NOMO-1 treated with DMSO at 0.1 percent for 48 hours (cell line): ENCODE measurements at regions not wholly inside any gene's neighbourhood (a gene's known extent, or its start where the extent isn't known, plus 50 kb on each side); places are given as distances from the start of the nearest gene placed in this dataset.

Experiments used
- DNase-seq: peaks from one replicate; lab custom pipeline; 2025; ENCODE audit not compliant: unreplicated experiment; lab: John Stamatoyannopoulos, UW

GRCh38 chr1:168782559-168783116, 53.6 kb upstream of the DPT start:
- DNase-seq = no peak

GRCh38 chr1:168783458-168784210, 54.6 kb upstream of the DPT start:
- DNase-seq = no peak

- DNase-seq = no peak
These were observed 57.7 kb upstream of the DPT start for GRCh38 chr1:168786476-168787330.

GRCh38 chr1:168788258-168788657, 59.3 kb upstream of the DPT start:
- DNase-seq = no peak

- DNase-seq = no peak
These were observed 60.5 kb upstream of the DPT start for GRCh38 chr1:168789501-168789900.

GRCh38 chr1:168792142-168792541, 63.1 kb upstream of the DPT start:
- no peak for DNase-seq

GRCh38 chr1:168792592-168793125, 63.7 kb upstream of the DPT start:
- no peak for DNase-seq

- DNase-seq = no peak
These were observed 65.1 kb upstream of the DPT start for GRCh38 chr1:168794057-168794456.

- DNase-seq = no peak
These were observed 66.7 kb upstream of the DPT start for GRCh38 chr1:168795681-168796080.

- no peak for DNase-seq
These were observed 71.1 kb upstream of the DPT start for GRCh38 chr1:168799927-168800605.

- DNase-seq = no peak
These were observed 72.2 kb upstream of the DPT start for GRCh38 chr1:168801032-168801745.

GRCh38 chr1:168803806-168804510, 75.0 kb upstream of the DPT start:
- no peak for DNase-seq

- DNase-seq = no peak
These were observed 77.9 kb upstream of the DPT start for GRCh38 chr1:168806952-168807351.

GRCh38 chr1:168811176-168811575, 82.2 kb upstream of the DPT start:
- no peak for DNase-seq

GRCh38 chr1:168819668-168820067, 90.7 kb upstream of the DPT start:
- no peak for DNase-seq

GRCh38 chr1:168821434-168821833, 92.4 kb upstream of the DPT start:
- DNase-seq = no peak

GRCh38 chr1:168822911-168823310, 93.9 kb upstream of the DPT start:
- DNase-seq = no peak

GRCh38 chr1:168823988-168824387, 95.0 kb upstream of the DPT start:
- no peak for DNase-seq

GRCh38 chr1:168824418-168825065, 95.5 kb upstream of the DPT start:
- no peak for DNase-seq
